ENCODE measurements at regions not wholly inside any gene's neighbourhood (a gene's known extent, or its start where the extent isn't known, plus 50 kb on each side); places are given as distances from the start of the nearest gene placed in this dataset.

DNA sequence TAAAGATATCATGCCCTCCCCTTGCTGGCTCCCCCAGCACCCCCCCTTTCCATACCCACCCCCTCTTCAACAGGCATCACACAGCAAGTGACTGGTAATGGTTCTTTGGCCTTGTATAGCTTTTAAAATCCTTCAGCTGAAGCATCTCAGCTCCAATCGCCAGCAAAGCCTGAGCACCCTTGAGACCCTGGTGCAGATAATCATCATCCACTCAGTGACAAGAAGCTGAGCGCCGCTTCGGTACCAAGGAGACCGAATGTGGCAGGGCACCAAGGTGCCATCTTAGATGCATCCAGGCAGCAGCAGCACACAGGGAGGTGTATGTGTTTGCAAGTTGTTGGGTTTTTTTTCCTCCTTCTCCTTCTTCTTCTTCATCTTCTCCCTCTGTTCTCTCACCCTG, 232.7 kb downstream of the BCL11A start:
- intact Hi-C loops (cut with micrococcal nuclease; ENCODE audit: unreplicated experiment) (no loop called here), in situ Hi-C loops (cut with MboI) (no loop called here)
- DNase-seq (ENCODE audit: low read depth, low spot score) (no peak), FAIRE-seq (no peak), ATAC-seq (no peak)
- POLR2A ChIA-PET, result no interaction called here
- CTCF ChIA-PET, result no interaction called here
- TF ChIP-seq, protein P1, sequence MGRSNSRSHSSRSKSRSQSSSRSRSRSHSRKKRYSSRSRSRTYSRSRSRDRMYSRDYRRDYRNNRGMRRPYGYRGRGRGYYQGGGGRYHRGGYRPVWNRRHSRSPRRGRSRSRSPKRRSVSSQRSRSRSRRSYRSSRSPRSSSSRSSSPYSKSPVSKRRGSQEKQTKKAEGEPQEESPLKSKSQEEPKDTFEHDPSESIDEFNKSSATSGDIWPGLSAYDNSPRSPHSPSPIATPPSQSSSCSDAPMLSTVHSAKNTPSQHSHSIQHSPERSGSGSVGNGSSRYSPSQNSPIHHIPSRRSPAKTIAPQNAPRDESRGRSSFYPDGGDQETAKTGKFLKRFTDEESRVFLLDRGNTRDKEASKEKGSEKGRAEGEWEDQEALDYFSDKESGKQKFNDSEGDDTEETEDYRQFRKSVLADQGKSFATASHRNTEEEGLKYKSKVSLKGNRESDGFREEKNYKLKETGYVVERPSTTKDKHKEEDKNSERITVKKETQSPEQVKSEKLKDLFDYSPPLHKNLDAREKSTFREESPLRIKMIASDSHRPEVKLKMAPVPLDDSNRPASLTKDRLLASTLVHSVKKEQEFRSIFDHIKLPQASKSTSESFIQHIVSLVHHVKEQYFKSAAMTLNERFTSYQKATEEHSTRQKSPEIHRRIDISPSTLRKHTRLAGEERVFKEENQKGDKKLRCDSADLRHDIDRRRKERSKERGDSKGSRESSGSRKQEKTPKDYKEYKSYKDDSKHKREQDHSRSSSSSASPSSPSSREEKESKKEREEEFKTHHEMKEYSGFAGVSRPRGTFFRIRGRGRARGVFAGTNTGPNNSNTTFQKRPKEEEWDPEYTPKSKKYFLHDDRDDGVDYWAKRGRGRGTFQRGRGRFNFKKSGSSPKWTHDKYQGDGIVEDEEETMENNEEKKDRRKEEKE (IDR thresholded peaks at IDR 0.05), result no peak
- TF ChIP-seq KLF5 (IDR thresholded peaks at IDR 0.05; ENCODE audit: partially characterized antibody) (no peak), PAX8 (IDR thresholded peaks at IDR 0.05) (no peak), FOXK2 (IDR thresholded peaks at IDR 0.05) (no peak), NR2C1 (IDR thresholded peaks at IDR 0.05) (no peak), RELB (IDR thresholded peaks at IDR 0.05; ENCODE audit: low read depth) (no peak), WRNIP1 (IDR thresholded peaks at IDR 0.05; ENCODE audit: borderline replicate concordance, low read depth, low read length) (no peak), SMARCA5 (IDR thresholded peaks at IDR 0.05) (no peak), SP1 (IDR thresholded peaks at IDR 0.05; ENCODE audit: low read depth, low read length) (no peak), CBX5 (IDR thresholded peaks at IDR 0.05; ENCODE audit: low read depth) (no peak)
- TF ChIP-seq, protein P2, sequence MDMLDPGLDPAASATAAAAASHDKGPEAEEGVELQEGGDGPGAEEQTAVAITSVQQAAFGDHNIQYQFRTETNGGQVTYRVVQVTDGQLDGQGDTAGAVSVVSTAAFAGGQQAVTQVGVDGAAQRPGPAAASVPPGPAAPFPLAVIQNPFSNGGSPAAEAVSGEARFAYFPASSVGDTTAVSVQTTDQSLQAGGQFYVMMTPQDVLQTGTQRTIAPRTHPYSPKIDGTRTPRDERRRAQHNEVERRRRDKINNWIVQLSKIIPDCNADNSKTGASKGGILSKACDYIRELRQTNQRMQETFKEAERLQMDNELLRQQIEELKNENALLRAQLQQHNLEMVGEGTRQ (IDR thresholded peaks at IDR 0.05; ENCODE audit: borderline replicate concordance, low read depth, low read length), result no peak
- Histone ChIP-seq H4K20me1 (ENCODE audit: control insufficient read depth, insufficient read depth) (no peaks in the 10 kb centered on the region), H3K4me2 (ENCODE audit: control insufficient read depth, insufficient read depth) (no peak overlapping the region), H3K9me3 (replicated peaks; ENCODE audit: control insufficient read depth, insufficient read depth, low read length) (no peaks in the 10 kb centered on the region), H3K79me2 (ENCODE audit: control insufficient read depth, insufficient read depth, low read length) (no peaks in the 10 kb centered on the region), H3K4me1 (ENCODE audit: control insufficient read depth, insufficient read depth, low read length) (peaks cover 37% of the 10 kb centered on the region), H3K9ac (ENCODE audit: control insufficient read depth, insufficient read depth, low read length) (no peak overlapping the region), H3K27me3 (replicated peaks in 1 of 2; ENCODE audit: control insufficient read depth in 2 of 2, insufficient read depth in 2 of 2, low read length in 1 of 2) (no peaks in the 10 kb centered on the region), H3K36me3 (ENCODE audit: control insufficient read depth in 2 of 2, insufficient read depth in 2 of 2, low read length in 1 of 2) (no peaks in the 10 kb centered on the region), H2AFZ (ENCODE audit: control insufficient read depth, low read depth, low read length) (no peak overlapping the region), H3K27ac (ENCODE audit: control insufficient read depth, insufficient read depth) (no peak overlapping the region), H3K4me3 (no peak overlapping the region)
- no TSS peak for BruUV-seq (replicated peaks)
- RAD21 ChIA-PET (ENCODE audit: unreplicated experiment), result no interaction called here
- SMC1A ChIA-PET (ENCODE audit: uncharacterized antibody, unreplicated experiment), result no interaction called here
- 86% methylated on average over 5 of the region's 5 CpGs for WGBS (ENCODE audit: insufficient coverage, insufficient replicate concordance, low lambda C conversion rate, missing lambda C conversion rate)

Measured in GM12878 (cell line).